A172 (cell line): ENCODE measurements at regions not wholly inside any gene's neighbourhood (a gene's known extent, or its start where the extent isn't known, plus 50 kb on each side); places are given as distances from the start of the nearest gene placed in this dataset.
"Not testable (repeated sequence)": the region's sequence is repeated elsewhere in the genome, so short reads cannot be mapped to it uniquely, and the experiment has no call there.

ENCODE experiments used
- DNase-seq: peaks from one replicate; pipeline ENCODE4 v3.0.0-alpha.2; 2015; ENCODE audit warnings: low spot score

GRCh38 chr3:87491843-87492242 is 215.5 kb upstream of the POU1F1 start:
- DNase-seq: no peak

GRCh38 chr3:87489892-87490291 is 213.5 kb upstream of the POU1F1 start:
- DNase-seq: no peak

GRCh38 chr3:87488765-87489164 is 212.4 kb upstream of the POU1F1 start:
- no peak for DNase-seq

- not testable (repeated sequence) for DNase-seq
Observed at GRCh38 chr3:87486635-87487034, 210.3 kb upstream of the POU1F1 start.

- DNase-seq: no peak
Observed at GRCh38 chr3:87486115-87486514, 209.7 kb upstream of the POU1F1 start.

GRCh38 chr3:87478716-87479115 is 202.3 kb upstream of the POU1F1 start:
- no peak for DNase-seq

GRCh38 chr3:87473944-87474343 is 197.6 kb upstream of the POU1F1 start:
- DNase-seq: no peak

GRCh38 chr3:87468938-87469337 is 192.6 kb upstream of the POU1F1 start:
- DNase-seq: peak; percentile 13

- no peak for DNase-seq
Observed at GRCh38 chr3:87468235-87468634, 191.9 kb upstream of the POU1F1 start.

GRCh38 chr3:87462228-87462627 is 185.8 kb upstream of the POU1F1 start:
- no peak for DNase-seq

GRCh38 chr3:87461443-87461842 is 185.1 kb upstream of the POU1F1 start:
- DNase-seq: no peak

- peak; percentile 4 for DNase-seq
Observed at GRCh38 chr3:87461036-87461435, 184.7 kb upstream of the POU1F1 start.

- no peak for DNase-seq
Observed at GRCh38 chr3:87448558-87448957, 172.2 kb upstream of the POU1F1 start.

- no peak for DNase-seq
Observed at GRCh38 chr3:87446849-87447387, 170.5 kb upstream of the POU1F1 start.

GRCh38 chr3:87442470-87442869 is 166.1 kb upstream of the POU1F1 start:
- DNase-seq: no peak

GRCh38 chr3:87437765-87438164 is 161.4 kb upstream of the POU1F1 start:
- DNase-seq: peak; percentile 15

- peak; percentile 67 for DNase-seq
Observed at GRCh38 chr3:87436781-87437543, 160.6 kb upstream of the POU1F1 start.

GRCh38 chr3:87435926-87436620 is 159.7 kb upstream of the POU1F1 start:
- no peak for DNase-seq

GRCh38 chr3:87433445-87433844 is 157.1 kb upstream of the POU1F1 start:
- peak; percentile 78 for DNase-seq

GRCh38 chr3:87426918-87427317 is 150.5 kb upstream of the POU1F1 start:
- peak; percentile 84 for DNase-seq

- no peak for DNase-seq
Observed at GRCh38 chr3:87425056-87425455, 148.7 kb upstream of the POU1F1 start.

GRCh38 chr3:87423336-87423735 is 147.0 kb upstream of the POU1F1 start:
- DNase-seq: no peak

- no peak for DNase-seq
Observed at GRCh38 chr3:87422333-87422732, 145.9 kb upstream of the POU1F1 start.
